OCI-M1 (cell line): ENCODE measurements at regions not wholly inside any gene's neighbourhood (a gene's known extent, or its start where the extent isn't known, plus 50 kb on each side); places are given as distances from the start of the nearest gene placed in this dataset.
"Not testable (repeated sequence)": the region's sequence is repeated elsewhere in the genome, so short reads cannot be mapped to it uniquely, and the experiment has no call there.

Source experiments
- DNase-seq: peaks from one replicate; lab custom pipeline; 2025; lab: John Stamatoyannopoulos, UW

- DNase-seq, result no peak
Observed at GRCh38 chr14:95597784-95598211, 62.9 kb downstream of the GLRX5 start.

GRCh38 chr14:95601650-95602049, 66.8 kb downstream of the GLRX5 start:
- DNase-seq, result peak; percentile 1

- no peak for DNase-seq
Observed at GRCh38 chr14:95603415-95603814, 68.6 kb downstream of the GLRX5 start.

GRCh38 chr14:95606266-95606665, 71.4 kb downstream of the GLRX5 start:
- no peak for DNase-seq

GRCh38 chr14:95608637-95609235, 73.9 kb downstream of the GLRX5 start:
- no peak for DNase-seq

- peak; percentile 6 for DNase-seq
Observed at GRCh38 chr14:95609398-95609990, 74.6 kb downstream of the GLRX5 start.

GRCh38 chr14:95611293-95611880, 74.8 kb upstream of the TCL1B start:
- DNase-seq, result no peak

GRCh38 chr14:95614349-95614748, 71.9 kb upstream of the TCL1B start:
- DNase-seq, result peak; percentile 1

- no peak for DNase-seq
Observed at GRCh38 chr14:95616745-95617144, 69.5 kb upstream of the TCL1B start.

GRCh38 chr14:95619785-95620417, 66.3 kb upstream of the TCL1B start:
- DNase-seq, result no peak

GRCh38 chr14:95620659-95621059, 65.6 kb upstream of the TCL1B start:
- DNase-seq, result peak; percentile 60

GRCh38 chr14:95623195-95623594, 63.0 kb upstream of the TCL1B start:
- DNase-seq, result no peak

GRCh38 chr14:95625710-95626109, 60.5 kb upstream of the TCL1B start:
- DNase-seq, result not testable (repeated sequence)

- DNase-seq, result no peak
Observed at GRCh38 chr14:95635051-95635450, 51.2 kb upstream of the TCL1B start.
